ENCODE measurements at regions not wholly inside any gene's neighbourhood (a gene's known extent, or its start where the extent isn't known, plus 50 kb on each side); places are given as distances from the start of the nearest gene placed in this dataset.

DNA sequence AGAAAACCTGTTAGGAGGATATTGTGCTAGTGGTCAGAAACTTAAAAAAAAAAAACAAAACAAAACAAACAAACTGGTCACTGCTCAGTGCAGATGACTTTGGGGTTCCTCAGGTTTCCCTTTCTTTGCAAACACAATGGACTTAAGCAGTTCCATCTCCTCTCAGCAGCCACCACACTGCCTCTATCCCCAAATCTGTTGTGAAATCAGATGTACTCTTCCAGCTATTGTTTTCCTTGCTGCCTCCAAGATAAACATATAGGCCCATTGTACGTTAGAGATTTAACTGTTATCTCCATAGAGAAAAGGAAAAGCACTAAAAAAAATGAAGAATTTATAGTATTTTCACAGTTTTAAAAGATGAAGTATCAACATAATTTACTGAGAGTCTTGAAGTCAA lies 147.1 kb downstream of the MPP7 start:
- TF ChIP-seq, protein P1, sequence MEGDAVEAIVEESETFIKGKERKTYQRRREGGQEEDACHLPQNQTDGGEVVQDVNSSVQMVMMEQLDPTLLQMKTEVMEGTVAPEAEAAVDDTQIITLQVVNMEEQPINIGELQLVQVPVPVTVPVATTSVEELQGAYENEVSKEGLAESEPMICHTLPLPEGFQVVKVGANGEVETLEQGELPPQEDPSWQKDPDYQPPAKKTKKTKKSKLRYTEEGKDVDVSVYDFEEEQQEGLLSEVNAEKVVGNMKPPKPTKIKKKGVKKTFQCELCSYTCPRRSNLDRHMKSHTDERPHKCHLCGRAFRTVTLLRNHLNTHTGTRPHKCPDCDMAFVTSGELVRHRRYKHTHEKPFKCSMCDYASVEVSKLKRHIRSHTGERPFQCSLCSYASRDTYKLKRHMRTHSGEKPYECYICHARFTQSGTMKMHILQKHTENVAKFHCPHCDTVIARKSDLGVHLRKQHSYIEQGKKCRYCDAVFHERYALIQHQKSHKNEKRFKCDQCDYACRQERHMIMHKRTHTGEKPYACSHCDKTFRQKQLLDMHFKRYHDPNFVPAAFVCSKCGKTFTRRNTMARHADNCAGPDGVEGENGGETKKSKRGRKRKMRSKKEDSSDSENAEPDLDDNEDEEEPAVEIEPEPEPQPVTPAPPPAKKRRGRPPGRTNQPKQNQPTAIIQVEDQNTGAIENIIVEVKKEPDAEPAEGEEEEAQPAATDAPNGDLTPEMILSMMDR (IDR thresholded peaks at IDR 0.05; ENCODE audit: low read length): no peak
- no peak for TF ChIP-seq EZH2 (optimal IDR thresholded peaks at IDR 0.05; ENCODE audit: low read depth, low read length)
- no peak for TF ChIP-seq EZH2phosphoT487 (IDR thresholded peaks at IDR 0.05; ENCODE audit: low read length)

All from MM.1S (cell line).